Fibroblast of peridontal ligament (primary cell): ENCODE measurements at regions not wholly inside any gene's neighbourhood (a gene's known extent, or its start where the extent isn't known, plus 50 kb on each side); places are given as distances from the start of the nearest gene placed in this dataset.
"Not testable (repeated sequence)": the region's sequence is repeated elsewhere in the genome, so short reads cannot be mapped to it uniquely, and the experiment has no call there.

ENCODE experiments used
- DNase-seq: peaks from one replicate; pipeline ENCODE4 v3.0.0-alpha.2; 2010; ENCODE audit errors: extremely low read depth

- peak; percentile 76 for DNase-seq
Observed at GRCh38 chr4:154164931-154165839, 326.4 kb downstream of the DCHS2 start.

GRCh38 chr4:154160519-154161301, 330.9 kb downstream of the DCHS2 start:
- DNase-seq, result no peak

- DNase-seq, result no peak
Observed at GRCh38 chr4:154158361-154159155, 333.0 kb downstream of the DCHS2 start.

- no peak for DNase-seq
Observed at GRCh38 chr4:154152546-154152945, 339.1 kb downstream of the DCHS2 start.

- DNase-seq, result not testable (repeated sequence)
Observed at GRCh38 chr4:154149236-154149635, 342.4 kb downstream of the DCHS2 start.

GRCh38 chr4:154143720-154144119, 347.9 kb downstream of the DCHS2 start:
- DNase-seq, result no peak

GRCh38 chr4:154142664-154143063, 348.9 kb downstream of the DCHS2 start:
- DNase-seq, result no peak

GRCh38 chr4:154140869-154141268, 350.7 kb downstream of the DCHS2 start:
- DNase-seq, result no peak

GRCh38 chr4:154137320-154137905, 348.5 kb upstream of the SFRP2 start:
- DNase-seq, result no peak

- DNase-seq, result no peak
Observed at GRCh38 chr4:154135576-154135975, 346.7 kb upstream of the SFRP2 start.

GRCh38 chr4:154132406-154132805, 343.5 kb upstream of the SFRP2 start:
- DNase-seq, result no peak

- DNase-seq, result no peak
Observed at GRCh38 chr4:154126276-154126675, 337.4 kb upstream of the SFRP2 start.

- no peak for DNase-seq
Observed at GRCh38 chr4:154125340-154125739, 336.5 kb upstream of the SFRP2 start.

- peak; percentile 28 for DNase-seq
Observed at GRCh38 chr4:154124539-154125255, 335.8 kb upstream of the SFRP2 start.

- DNase-seq, result no peak
Observed at GRCh38 chr4:154123897-154124296, 335.0 kb upstream of the SFRP2 start.

GRCh38 chr4:154120690-154121345, 331.9 kb upstream of the SFRP2 start:
- no peak for DNase-seq

- DNase-seq, result no peak
Observed at GRCh38 chr4:154120006-154120676, 331.3 kb upstream of the SFRP2 start.

- DNase-seq, result no peak
Observed at GRCh38 chr4:154119317-154119716, 330.4 kb upstream of the SFRP2 start.

- not testable (repeated sequence) for DNase-seq
Observed at GRCh38 chr4:154117726-154118125, 328.8 kb upstream of the SFRP2 start.

GRCh38 chr4:154107337-154107736, 318.5 kb upstream of the SFRP2 start:
- DNase-seq, result no peak
